RKO (cell line): ENCODE measurements at regions not wholly inside any gene's neighbourhood (a gene's known extent, or its start where the extent isn't known, plus 50 kb on each side); places are given as distances from the start of the nearest gene placed in this dataset.

Experiments
- DNase-seq: peaks from one replicate; pipeline ENCODE4 v3.0.0-alpha.2; 2016; ENCODE audit warnings: low spot score

DNA sequence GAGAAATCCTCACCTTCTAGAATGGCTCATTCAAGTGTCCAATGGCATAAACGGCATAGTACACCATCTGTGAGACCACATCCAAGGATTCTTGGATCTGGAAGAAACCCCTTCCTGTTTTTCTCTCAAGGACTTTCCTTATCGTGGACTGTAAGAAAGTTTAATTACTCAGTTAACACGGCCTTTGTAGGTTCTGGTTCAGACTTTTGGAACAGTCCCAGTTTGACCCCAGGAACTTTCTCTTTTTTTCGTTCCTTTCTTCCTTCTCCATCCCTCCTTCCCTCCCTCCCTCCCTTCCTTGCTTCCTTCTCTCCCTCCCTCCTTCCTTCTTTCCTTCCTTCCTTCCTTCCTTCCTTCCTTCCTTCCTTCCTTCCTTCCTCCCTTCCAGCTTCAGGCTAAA, 343.5 kb upstream of the SMIM31 start:
- DNase-seq: no peak

DNA sequence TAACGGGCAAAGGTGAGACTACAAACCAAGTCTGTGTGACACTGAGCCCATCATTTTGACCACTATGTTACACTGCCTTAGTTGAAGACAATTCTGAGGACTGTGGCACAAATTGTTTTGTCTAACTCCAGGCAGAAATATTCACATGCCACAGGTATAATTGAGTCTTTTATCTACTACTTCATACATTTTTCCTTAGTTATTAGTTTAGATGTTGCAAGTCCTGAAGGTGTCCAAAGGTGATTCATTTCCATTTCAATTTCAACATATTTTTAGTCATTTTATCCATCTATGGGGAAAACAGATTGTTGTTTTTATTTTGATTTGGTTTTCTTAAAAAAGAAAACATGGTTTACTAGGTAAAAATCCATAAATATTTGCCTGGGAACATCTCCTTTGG, 341.7 kb upstream of the SMIM31 start:
- no peak for DNase-seq

DNA sequence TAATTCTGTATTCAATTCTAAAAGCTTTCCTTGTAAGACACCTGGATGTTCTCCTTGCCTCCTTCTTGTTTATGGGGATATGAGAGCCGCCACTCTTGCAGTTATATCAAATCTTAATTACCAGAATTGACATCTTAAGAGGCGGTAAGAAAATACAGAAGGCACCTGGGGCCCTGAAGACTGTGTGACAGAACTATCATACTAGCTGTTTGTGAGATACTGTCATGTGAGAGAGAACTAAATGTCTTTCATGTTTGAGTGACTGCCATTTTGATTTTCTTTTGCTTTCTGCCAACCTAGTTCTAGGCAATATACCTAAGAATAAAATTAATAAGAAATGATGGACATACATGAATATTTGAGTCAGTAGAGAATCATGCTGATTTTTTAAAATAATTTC, 340.2 kb upstream of the SMIM31 start:
- no peak for DNase-seq

DNA sequence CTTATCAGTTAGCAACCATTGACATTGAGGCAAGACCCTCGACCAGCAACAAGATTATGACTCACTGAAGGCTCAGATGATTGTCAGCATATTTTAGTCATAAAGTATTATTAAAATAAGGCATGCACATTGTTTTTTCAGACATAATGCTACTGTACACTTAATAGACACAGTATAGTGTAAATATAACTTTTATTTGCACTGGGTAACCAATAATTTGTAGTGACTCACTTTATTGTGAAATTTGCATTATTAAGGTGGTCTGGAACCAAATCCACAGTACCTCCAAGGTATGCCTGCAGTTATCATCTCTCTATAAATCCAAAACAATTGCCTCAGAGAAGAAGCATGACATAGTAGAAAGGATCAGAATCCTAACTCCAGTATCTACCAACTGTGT, 330.1 kb upstream of the SMIM31 start:
- no peak for DNase-seq

DNA sequence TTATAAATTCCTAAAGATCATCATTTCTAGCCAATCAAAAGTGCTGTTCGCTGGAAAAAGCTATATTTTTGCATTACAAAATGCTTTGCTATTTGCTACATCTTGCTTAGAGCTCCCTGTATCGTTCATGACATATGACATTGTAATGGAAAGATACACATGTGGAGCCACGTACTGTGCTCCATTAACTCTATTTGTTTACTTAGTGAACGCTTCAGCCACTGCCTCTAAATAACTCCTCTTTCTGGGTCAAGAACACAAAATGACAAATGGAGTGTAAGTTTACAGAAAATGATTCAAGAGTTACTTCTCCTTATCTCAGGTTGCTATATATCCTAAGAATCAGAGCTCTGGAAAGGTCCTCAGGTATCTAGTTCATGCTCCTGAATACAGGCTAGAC, 329.1 kb upstream of the SMIM31 start:
- DNase-seq: no peak

DNA sequence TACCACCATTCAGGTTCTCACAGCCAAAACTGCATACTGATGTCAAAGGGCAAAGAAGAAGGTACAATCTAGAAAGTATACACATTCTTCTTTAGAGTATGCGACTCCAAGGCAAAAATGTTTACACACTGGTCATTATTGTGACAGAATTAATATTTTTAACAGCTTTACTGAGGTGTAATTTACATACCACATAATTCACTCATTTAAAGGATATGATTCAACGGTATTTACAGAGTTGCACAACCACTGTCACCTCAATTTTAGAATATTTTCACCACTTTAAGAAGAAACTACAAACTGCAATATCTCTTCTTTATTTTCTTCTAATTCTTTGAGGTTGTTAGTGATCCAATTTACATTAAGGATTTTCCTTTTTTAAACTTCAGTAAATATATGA, 325.4 kb upstream of the SMIM31 start:
- no peak for DNase-seq

DNA sequence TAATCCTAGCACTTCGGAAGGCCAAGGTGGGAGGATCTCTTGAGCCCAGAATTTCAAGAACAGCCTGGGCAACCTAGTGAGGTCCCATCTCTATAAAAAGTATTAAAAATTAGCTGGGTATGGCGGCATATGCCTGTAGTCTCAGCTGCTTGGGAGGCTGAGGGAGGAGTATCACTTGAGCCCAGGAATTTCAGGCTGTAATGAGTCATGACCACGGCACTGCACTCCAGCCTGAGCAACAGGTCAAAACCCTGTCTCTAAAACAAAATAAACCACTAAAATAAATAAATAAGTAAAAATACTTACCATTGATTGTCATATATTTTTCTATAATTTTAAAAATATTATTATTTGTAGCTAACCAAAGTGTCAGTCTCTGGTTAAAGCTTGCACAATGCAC, 315.6 kb upstream of the SMIM31 start:
- no peak for DNase-seq

DNA sequence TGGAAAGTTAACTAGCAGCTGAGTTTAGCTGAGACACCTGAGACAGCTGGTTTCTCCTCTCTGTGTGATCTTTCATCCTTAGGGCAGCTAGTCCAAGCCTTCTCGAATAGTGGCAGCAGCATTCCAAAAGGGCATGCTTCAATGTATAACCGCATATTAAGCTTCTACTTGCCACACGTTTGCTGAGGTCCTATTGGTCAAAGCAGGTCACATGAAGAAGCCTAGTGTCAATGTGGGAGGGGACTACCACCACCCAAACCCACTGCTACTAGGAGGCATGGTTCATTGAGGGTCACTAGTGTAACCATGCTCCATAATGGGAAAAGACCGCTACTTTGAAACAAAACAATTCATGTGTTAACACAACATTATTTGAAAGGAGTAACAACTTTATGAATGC, 314.9 kb upstream of the SMIM31 start:
- DNase-seq: no peak

DNA sequence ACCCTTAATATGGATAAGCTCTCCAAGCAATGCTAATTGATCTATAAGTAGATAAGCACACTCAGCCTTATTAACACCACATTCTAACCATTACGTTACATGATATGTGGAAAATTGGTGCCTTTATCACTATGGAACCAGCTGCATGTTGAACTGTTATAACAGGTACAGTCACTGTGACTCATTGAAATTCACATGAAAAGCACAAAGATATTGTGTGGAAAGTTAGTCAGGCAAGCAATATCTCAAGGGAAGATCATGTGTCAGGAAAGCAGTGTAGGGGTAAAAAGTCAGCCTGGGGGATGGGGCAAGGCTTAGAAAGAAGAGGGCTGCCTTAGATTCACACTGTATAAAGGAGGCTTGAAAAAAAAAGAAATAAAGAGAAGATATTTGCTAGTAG, 313.7 kb upstream of the SMIM31 start:
- DNase-seq: no peak

DNA sequence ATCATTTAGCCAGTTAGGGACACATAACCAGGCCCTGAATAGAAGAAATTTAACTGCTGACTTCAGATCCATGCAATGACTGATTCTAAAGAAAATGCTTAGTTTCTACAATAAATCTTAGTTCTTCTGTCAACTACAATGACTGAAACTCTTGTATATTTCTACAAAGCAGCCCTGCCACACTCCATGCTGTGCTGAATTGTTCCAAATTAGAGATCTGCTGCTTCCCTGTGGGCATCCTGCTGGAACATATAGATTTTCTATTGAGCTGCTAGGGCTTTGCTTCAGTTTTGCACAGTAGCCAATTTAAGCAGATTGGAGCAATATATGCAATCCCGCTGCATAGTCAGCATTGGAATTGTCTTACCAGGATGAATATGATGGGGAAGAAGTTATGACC, 312.8 kb upstream of the SMIM31 start:
- DNase-seq: no peak

DNA sequence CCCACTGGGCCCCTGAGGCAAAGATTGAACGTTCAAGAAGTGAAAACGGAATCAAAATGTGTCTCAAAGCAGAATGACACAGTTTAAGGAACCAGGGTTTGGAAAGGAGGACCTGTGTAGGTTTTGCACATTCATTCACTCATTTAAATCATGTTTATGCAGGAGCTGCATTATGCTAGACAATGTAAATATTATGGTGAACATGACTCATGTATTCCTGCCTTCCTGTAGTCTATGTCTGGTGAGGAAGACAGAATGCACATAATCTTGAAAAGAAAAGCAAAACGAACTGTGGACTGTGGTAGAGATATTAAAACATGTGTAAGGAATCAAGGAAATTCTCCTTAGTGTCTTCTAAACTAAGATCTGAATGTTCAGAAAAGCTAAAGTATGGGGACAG, 311.8 kb upstream of the SMIM31 start:
- no peak for DNase-seq

DNA sequence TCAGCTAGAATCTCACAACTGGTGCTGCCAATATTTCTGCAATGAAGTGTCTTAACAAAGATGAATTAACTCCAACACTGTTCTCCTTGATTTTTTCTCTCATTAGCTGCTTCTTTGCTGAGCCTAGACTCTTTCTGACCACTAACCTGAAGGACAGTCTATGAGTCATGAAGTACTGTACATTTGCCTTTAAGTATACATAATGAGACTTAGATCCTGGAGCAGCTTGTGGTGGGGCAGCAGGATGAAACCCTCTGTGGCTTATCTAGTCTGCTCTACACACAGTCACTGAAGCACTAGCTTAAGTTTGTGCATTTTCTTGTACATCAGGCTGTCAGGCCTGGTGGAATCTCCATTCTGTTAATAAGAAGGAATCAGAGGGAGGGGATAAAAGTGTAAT, 307.4 kb upstream of the SMIM31 start:
- peak; percentile 16 for DNase-seq

DNA sequence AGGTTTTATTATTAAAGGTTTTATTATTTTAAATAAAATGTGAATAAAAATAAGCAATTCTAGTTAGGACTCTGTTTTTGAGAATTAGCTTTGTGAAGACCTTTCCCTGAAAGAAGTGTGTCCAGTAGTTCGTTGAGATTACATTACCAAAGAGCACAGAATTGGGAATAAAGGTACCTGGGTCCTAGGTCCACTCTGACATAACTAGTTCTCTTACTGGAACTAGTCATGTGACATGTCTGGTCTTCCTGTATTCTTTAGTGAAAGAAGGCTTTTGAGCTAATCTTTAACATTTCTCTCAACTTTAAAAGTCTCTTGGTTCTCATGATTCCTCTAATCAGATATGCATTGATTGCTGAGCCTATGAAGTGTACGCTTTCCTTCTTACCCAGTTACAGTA, 292.0 kb upstream of the SMIM31 start:
- no peak for DNase-seq

DNA sequence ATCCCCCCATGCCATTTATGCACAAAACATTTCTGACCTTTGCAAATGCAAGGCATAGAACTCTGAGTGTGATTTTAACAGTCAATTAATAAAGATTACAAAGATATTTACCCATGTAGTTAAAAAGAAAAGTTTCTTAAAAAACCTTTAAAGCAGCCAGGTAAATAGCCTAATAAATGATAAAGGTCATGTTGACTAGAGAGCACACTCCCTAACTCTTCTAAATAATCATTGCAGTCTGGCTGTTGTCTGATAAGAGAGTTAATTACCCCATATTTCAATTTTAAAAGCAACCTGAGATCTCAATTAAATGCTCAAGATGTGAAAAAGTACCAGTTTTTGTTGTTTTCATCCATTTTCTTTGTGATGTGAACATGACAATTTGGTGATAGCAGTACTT, 291.5 kb upstream of the SMIM31 start:
- no peak for DNase-seq

DNA sequence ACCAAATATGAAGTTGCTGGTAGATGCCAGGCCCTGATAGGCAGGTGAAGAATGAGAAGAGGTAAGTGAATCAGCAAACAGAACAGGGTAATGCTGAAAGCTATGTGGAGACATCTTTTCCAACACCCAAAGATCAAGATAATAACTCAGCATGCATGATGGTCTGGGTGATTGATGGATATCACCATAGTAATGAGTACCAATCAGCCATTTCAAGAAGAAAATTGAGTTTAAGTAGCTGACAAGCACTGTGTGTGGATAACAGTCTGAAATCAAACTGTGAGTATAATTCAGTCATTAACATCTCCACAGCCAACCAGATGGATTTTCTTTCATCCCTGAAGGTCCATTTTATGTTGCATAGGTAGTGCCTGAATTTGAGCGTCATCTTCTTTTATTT, 289.6 kb upstream of the SMIM31 start:
- no peak for DNase-seq

DNA sequence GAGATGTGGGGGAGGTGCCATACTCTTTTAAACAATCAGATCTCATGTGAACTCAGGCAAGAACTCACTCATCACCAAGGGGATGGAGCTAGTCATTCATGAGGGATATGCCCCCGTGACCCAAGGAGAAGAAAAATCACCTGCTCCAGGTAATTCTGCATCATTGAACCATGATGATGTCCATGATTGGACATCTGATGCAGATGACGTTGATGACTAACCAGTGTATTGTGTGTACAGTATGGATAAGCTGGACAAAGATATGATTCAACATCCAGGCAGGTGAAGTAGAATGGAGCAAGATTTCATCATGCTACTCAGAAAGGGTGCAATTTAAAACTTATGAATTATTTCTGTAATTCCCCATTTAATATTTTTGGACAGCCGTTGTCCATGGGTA, 286.4 kb upstream of the SMIM31 start:
- DNase-seq: no peak

DNA sequence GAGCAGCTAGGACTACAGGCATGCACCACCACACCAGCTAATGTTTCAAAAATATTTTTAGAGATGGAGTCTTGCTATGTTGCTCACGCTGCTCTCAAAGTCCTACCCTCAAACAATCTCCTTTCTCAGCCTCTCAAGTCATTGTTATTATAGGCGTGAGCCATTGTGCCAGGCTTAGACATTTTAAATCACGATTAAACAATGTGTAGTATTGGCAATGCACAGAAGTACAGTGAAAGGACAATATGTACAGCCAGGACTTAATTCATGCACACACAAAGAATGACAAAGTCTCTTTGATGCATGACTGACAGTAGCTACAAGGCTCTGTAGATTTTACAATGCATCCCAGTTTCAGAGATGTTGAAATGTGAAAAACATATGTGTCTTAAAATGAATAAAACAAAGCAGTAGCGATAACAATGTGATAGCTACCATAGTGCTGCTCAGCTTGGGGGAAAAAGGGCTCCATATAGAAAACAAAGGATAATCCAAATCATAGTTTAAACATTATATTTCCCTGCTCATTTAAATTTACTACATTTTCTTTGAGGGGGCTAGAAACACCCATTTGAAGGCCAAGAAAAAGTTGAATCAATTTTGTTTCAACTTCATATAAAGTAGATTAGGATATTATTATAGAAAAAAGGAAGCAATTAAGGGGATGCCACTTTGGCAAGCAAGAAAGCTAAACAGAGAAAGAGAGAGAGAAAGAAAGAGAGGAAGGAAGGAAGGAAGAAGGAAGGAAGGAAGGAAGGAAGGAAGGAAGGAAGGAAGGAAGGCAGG, 272.4 kb upstream of the SMIM31 start:
- DNase-seq: no peak

DNA sequence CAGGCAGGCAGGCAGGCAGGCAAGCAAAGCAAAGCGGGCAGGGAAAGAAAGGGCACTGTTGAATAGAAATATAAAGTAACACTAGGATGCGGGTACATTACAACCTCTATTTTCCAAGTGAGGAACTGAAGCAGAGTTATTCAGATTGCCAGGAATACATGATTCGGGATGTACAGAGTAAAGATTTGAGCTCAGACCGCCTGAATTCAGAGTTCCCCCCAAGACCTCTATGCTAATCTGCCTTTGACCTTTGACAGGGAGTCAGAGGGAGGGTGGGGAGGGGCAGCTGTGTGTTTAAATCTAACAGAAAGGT, 271.9 kb upstream of the SMIM31 start:
- no peak for DNase-seq

DNA sequence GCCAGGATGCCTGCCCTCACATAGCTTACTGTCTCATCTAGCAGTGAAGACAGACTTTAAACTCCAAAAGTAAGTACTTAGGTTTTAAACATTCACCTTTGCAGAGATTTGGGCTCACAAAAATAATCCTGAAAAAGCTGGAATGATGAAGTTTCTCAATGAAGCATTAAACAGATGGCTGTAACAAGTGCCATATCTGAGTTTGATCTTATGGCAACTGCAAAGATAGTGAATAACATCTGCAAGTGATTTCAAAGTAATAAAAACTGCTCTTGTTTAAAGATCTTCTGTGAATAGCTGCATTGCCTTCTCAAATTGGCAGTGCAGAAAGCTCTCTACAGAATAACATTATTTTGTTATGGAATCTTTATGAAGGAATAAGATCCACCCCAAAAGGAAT, 271.2 kb upstream of the SMIM31 start:
- no peak for DNase-seq

DNA sequence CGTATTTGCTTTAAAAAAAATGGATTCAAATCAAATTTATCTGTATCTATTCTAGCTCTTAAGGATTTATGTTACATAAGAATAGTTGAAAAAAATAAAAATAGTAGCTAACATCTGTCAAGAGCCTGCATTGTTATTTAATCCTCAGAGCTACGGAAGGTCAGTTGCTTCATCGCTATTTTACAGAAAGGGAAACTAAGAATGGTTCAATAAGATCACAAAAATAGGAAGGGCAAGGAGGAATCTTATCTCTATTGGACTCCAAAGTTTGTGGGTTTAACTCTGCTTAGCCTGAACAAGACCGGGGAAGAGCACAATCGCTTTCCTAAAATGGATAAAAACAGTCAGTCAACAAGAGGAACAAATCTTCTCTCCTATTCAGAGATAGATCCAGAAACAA, 270.2 kb upstream of the SMIM31 start:
- DNase-seq: no peak

DNA sequence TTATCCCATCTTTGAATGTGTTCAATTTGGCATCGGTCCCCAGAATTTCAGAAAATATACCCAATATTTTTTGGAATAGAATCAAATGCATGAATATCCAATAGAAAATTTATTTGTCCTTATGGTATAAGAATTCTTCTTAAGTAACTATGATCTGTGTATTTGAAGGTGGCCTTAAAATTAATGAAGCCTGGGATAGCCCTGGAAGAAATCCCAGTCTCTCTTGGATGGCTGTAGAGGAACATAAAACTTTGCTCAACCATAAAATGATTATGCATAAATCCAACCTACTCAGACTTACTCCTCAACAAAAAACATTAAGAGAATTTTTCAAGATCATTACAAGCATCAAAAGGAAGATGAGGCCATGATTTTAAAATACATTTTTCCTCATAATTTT, 269.4 kb upstream of the SMIM31 start:
- DNase-seq: no peak

DNA sequence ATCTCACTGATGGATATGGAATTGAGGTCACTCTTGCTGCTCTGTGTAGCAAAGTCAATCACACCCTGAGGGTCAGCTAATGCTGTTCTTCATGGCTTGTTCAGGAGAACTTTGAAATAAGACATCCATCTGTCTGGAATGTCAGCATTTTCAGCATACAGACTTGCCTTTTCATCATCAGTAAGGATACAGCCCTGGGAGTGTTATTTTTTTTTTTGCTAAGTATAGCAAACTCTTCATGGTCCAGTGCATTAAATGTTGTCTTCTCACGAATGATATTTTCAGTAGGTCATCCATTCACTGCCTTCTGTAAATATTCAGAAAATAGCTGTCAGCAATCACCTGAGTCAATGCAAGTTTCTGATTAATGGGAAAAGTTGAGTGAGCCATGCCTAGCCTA, 268.8 kb upstream of the SMIM31 start:
- no peak for DNase-seq

DNA sequence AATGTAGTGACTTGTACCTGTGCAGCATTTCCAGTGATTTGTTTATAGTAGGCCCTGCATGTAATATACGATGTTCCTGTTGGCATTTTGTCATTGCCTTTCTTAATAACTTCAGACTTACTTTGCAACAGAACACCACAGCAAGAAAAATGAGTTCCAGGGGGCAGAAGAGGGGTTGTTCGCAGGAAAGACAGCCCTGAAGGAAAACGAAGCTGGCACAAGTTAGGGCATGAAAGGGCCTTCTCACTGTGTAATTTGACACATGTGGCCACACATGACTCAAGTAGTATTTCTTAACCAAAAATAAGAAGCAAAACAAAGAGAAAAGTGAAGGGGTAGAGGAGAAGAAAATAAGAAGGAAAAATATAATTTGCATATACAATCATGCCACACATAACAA, 265.8 kb upstream of the SMIM31 start:
- no peak for DNase-seq

DNA sequence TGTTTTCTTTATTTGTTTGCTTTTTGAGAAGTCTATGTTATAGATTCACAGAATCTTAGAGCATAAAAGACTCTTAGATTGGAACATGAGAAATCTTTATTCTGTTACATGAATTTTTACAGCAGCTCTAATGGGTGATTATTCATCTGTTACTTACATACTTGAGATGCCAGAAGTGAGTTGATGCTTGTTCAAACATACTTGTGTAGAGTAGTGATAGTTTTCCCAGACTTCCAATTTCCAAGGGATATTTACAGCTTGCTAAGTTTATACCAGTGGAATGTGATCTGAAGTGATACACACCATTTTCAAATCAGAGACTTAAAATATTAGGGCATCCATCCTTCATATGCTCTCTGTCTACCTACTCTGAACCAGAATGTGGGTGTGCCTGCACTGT, 252.9 kb upstream of the SMIM31 start:
- DNase-seq: no peak

DNA sequence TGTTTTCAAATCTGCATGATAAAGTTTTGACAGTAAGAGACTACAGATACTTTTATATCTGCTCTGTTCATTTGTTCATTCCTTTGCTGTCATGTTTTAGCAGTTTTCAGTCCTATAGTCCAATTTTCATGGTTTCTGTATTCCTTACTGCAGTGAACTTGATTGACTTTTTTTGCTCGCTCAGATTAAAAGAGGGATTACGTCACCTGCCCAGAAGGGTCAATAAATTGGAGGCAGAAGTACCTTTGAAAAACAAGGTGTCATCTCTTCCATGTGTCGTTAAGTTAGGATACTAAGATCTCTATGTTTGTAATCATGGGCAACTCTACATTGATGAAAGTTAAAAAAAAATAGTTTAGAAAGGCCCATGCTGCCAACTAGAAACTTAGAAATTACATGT, 250.1 kb upstream of the SMIM31 start:
- DNase-seq: no peak
